ENCODE measurements at regions not wholly inside any gene's neighbourhood (a gene's known extent, or its start where the extent isn't known, plus 50 kb on each side); places are given as distances from the start of the nearest gene placed in this dataset.

- no peak for TF ChIP-seq CTCF (IDR thresholded peaks at IDR 0.05)
- no peak for TF ChIP-seq POLR2A (IDR thresholded peaks at IDR 0.05)
Observed at GRCh38 chr4:20378181-20378580, 126.5 kb downstream of the SLIT2 start.
